GM12873 (cell line): ENCODE measurements at regions not wholly inside any gene's neighbourhood (a gene's known extent, or its start where the extent isn't known, plus 50 kb on each side); places are given as distances from the start of the nearest gene placed in this dataset.

Experiments used
- CTCF ChIP-seq: IDR thresholded peaks from 2 replicates; pipeline ENCODE4 v1.5.1; 2012; ENCODE audit warnings: low read depth, mild to moderate bottlenecking, moderate library complexity, low read length, control low read depth; ENCODE audit not compliant: insufficient read depth; ENCODE audit errors: missing control alignments

DNA sequence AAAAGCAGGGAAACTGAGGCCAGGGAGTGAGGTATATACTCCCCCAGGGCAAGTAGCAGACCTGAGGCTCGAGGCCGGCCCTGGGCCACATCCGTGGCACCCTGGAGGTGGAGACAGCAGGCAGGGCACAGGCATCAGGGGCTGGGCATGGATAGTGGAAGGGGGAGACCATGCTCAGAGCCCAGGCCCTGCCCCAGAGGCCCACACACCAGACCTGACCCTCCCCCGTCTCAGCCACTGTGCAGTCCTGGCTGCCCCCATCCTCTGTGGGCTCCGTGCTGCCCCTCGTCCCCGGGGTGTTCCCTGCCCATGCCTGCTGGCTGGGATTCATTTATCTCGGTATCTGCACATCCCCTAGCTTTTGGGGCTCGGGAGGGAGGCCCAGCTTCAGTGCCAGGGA lies 103.1 kb upstream of the NKX1-1 start:
- no peak for TF ChIP-seq CTCF

DNA sequence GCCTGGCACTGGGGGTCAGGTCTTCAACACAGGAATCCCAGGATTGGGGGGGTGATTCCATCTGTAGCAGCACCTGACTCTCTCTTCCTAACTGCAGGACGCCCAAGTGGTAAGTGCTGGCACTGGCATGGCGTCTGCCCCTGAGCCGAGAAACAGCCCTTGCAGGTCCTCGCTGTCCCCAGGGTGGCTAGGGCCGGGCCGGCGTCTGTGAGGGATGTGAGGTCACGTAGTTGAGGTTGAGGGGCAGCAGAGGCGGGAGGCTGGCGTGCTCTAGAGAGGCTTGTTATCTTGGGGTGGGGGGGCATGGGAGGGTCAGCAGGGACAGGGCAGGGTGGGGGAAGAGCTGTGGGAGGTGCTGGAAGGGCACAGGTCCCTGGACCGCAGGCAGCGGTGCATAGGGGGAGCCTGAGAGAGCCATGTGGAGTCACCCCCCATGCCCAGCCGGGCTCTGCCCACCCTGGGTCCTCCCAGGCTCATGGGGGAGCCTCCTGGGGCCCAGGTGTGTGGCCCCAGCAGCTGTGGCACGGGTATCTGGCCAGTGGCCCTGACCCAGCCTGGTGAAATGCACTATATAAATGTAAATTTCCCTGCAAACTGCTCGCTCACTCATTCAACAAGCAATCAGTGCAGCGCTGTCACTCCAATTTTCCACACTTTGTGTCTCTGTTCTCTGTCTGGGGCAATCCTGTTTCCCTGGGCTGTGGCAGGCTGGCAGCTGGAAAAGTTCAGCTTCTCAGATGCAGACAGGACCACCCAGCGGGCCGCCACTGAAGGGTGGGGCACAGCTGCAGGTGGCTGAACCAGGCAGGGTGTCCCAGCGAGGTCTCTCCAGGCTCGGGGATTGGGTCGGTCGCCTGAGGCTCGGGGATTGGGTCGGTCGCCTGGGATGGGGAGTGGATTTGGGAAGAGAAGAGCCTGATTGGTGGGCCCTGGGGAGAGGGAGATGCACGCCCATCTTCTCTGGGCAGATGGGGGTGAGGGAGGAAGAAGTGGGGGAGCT lies 102.2 kb upstream of the NKX1-1 start:
- TF ChIP-seq CTCF: no peak

DNA sequence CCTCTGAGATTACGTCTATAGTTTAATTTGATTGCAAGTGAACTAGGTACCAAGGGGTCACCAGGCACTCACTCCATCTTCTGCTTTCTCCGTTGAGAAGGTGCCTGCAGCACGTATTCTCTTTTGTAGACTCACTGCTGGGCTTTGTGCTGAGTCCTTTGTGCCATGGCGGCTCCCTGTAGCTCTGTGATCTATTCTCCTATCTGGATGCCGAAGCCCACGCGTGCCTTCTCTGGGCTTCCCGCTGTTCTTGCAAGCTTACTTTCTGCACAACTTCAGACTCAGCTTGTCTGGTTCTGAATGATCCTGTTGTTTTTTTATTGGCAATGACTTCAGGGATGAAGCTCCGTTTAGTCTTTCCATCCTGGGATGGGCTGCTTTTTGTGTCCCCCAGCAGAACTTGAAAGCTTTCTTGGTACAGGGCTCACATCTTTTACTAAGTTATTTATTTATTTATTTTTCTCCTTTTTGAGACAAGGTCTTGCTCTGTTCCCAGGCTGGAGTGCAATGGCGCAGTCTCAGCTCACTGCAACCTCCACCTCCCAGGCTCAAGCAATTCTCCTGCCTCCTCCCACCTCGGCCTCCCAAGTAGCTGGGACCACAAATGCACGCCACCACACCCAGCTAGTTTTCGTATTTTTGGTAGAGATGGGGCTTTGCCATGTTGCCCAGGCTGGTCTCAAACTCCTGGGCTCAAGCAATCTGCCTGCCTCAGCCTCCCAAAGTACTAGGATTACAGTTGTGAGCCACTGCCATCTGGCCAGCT lies 100.9 kb upstream of the NKX1-1 start:
- no peak for TF ChIP-seq CTCF

DNA sequence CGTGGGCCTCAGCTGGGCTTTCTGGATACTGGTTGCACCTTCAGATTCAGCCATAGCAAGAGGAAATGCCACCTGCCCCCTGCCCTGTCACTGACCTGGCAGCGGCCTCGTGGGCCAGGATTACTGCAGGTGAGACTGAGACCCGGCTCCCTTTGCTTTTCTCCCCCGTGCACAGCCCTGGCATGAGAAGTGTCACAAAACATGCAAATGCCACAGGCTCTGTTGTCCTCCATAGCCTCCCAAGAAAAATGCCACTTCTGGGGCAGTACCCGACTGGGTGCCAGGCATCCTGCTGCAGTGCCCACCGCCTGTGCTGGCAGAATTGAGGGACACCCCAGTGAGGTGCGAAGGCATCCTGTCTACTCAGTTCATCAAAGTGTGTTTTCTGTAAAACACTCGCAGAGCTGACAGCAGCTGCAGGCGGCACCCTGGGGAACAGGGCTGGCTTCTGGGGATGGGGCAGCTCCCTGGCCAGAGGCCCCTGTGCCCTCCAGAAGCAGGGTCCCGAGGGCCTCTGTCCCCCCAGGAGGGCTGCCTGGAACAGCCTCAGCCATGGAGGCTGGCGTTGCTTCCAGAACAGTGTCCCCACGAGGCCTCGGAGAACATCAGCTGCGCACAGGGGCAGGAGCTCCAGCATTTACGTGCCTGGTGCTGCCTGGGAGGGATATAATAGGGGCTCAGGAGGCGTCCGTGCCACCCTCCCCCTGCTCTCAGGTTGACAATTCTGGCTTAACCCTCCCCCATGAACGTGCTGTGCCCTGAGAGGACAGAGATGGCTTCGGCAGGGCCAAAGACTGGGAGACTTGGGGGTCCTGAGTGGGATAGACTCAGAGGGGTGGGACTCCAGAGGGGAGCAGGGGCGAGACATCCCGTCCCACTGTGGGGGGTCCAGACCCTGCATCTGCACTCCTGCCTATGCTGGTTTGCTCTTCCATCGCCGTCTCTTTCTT lies 99.5 kb upstream of the NKX1-1 start:
- no peak for TF ChIP-seq CTCF

DNA sequence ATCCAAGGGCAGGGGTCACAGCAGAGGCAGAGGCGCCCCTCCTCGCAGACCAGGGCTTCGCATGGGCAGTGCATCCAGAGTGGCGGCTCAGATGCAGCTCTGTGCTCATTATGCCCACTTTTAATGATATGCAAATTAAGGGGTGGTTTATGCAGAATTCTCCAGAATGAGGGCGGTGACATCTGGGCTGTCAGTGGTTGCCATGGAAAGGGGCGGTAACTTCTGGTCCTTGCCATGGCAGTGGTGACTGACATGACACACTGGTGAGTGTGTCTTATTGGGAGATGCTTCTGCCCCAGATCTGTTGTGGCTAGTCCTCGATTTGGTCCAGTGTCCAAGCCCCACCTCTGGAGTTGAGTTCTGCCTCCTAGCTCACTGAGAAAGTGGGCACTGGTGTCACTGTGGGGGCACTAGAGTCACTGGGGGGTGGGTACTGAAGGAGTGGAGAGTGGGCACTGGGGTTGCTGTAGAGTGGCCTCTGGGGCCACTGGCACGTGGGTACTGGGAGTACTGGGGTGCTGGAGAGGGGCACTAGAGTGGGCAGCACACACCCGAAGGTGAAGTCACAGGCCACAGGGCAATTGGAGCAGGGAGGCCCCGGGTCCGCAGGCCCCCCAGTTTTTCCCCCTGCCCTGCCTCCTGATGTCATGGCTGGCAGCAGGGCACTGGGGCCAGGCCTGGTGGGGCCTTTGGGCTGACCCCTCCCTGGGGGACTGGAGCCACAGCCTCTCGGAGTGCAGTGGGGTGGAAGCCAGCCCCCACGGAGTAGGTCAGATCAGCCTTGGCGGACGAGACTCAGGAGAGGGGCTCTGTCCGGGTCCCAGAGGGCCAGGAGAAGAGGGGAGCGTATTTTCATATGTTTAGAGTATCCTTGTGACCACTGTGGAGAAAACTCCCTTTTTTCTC lies 98.6 kb upstream of the NKX1-1 start:
- TF ChIP-seq CTCF: no peak
